Activated naive CD4-positive, alpha-beta T cell treated with anti-CD3 and anti-CD28 coated beads, Interleukin-2, amount 10 ng/mL, durations not matched to agents 7 days and 5 days (primary cell): ENCODE measurements at regions not wholly inside any gene's neighbourhood (a gene's known extent, or its start where the extent isn't known, plus 50 kb on each side); places are given as distances from the start of the nearest gene placed in this dataset.

Experiments used
- CTCF ChIA-PET: fragments of 350-600 bp; sonication (Branson Sonifier 250); formaldehyde crosslinking; loops from one replicate; lab custom pipeline; 2021; ENCODE audit warnings: antibody characterized with exemption; lab: Charles Lee
- DNase-seq: peaks from one replicate; pipeline ENCODE4 v3.0.0-alpha.2; 2020
- H3K27ac Mint-ChIP-seq: one replicate; pipeline ENCODE4 v1.8.0; 2021; ENCODE audit warnings: mild to moderate bottlenecking, moderate library complexity, mixed read lengths
- H3K27me3 Mint-ChIP-seq: one replicate; pipeline ENCODE4 v1.8.0; 2021; ENCODE audit warnings: mild to moderate bottlenecking, mixed read lengths
- H3K36me3 Mint-ChIP-seq: one replicate; pipeline ENCODE4 v1.8.0; 2021; ENCODE audit warnings: mixed read lengths
- H3K4me1 Mint-ChIP-seq: one replicate; pipeline ENCODE4 v1.8.0; 2021; ENCODE audit warnings: mixed read lengths
- H3K4me3 Mint-ChIP-seq: one replicate; pipeline ENCODE4 v1.8.0; 2021; ENCODE audit warnings: mild to moderate bottlenecking, moderate library complexity, mixed read lengths
- H3K9me3 Mint-ChIP-seq: one replicate; pipeline ENCODE4 v1.8.0; 2021; ENCODE audit warnings: mixed read lengths

- CTCF ChIA-PET: no interaction called here
- Mint-ChIP-seq H3K36me3 (no peaks in the 10 kb centered on the region), H3K4me1 (no peaks in the 10 kb centered on the region), H3K4me3 (no peak overlapping the region), H3K9me3 (peaks cover 18% of the 10 kb centered on the region), H3K27me3 (no peaks in the 10 kb centered on the region), H3K27ac (no peak overlapping the region)
- no peak for DNase-seq
Measured at GRCh38 chr5:3343211-3343610, 252.4 kb upstream of the IRX1 start.

- no peaks in the 10 kb centered on the region for H3K27me3 Mint-ChIP-seq
- H3K36me3 Mint-ChIP-seq: no peaks in the 10 kb centered on the region
- CTCF ChIA-PET: no interaction called here
- H3K9me3 Mint-ChIP-seq: peaks cover 15% of the 10 kb centered on the region
- no peaks in the 10 kb centered on the region for H3K4me1 Mint-ChIP-seq
- H3K27ac Mint-ChIP-seq: no peak overlapping the region
- H3K4me3 Mint-ChIP-seq: no peak overlapping the region
- DNase-seq: no peak
Measured at GRCh38 chr5:3342271-3343100, 253.1 kb upstream of the IRX1 start.

- CTCF ChIA-PET: interaction anchor here (0.5 kb wide), 1 partner anchor 755 kb away, joined by 3 read pairs; no protein-coding TSS in a partner anchor
Measured at GRCh38 chr5:3341446-3342240, 254.0 kb upstream of the IRX1 start.

GRCh38 chr5:3340471-3340870 is 255.2 kb upstream of the IRX1 start:
- no peak overlapping the region for H3K4me3 Mint-ChIP-seq
- H3K9me3 Mint-ChIP-seq: peaks cover 14% of the 10 kb centered on the region
- CTCF ChIA-PET: no interaction called here

More at GRCh38 chr5:3341446-3342240, 254.0 kb upstream of the IRX1 start:
- no peaks in the 10 kb centered on the region for H3K36me3 Mint-ChIP-seq
- no peak for DNase-seq
- H3K4me1 Mint-ChIP-seq: no peaks in the 10 kb centered on the region
- H3K4me3 Mint-ChIP-seq: no peak overlapping the region
- H3K27ac Mint-ChIP-seq: no peak overlapping the region
- peaks cover 12% of the 10 kb centered on the region for H3K9me3 Mint-ChIP-seq
- no peaks in the 10 kb centered on the region for H3K27me3 Mint-ChIP-seq

GRCh38 chr5:3339798-3340115 is 255.9 kb upstream of the IRX1 start:
- Mint-ChIP-seq H3K27me3 (no peaks in the 10 kb centered on the region), H3K4me1 (no peaks in the 10 kb centered on the region), H3K9me3 (peaks cover 16% of the 10 kb centered on the region), H3K36me3 (no peaks in the 10 kb centered on the region), H3K27ac (no peak overlapping the region), H3K4me3 (no peak overlapping the region)
- CTCF ChIA-PET: no interaction called here
- DNase-seq: no peak

More at GRCh38 chr5:3340471-3340870, 255.2 kb upstream of the IRX1 start:
- H3K27me3 Mint-ChIP-seq: no peaks in the 10 kb centered on the region
- no peaks in the 10 kb centered on the region for H3K36me3 Mint-ChIP-seq
- DNase-seq: no peak
- no peaks in the 10 kb centered on the region for H3K4me1 Mint-ChIP-seq
- no peak overlapping the region for H3K27ac Mint-ChIP-seq

GRCh38 chr5:3339092-3339797 is 256.4 kb upstream of the IRX1 start:
- DNase-seq: no peak
- Mint-ChIP-seq H3K27ac (no peak overlapping the region), H3K9me3 (peaks cover 16% of the 10 kb centered on the region), H3K4me1 (no peaks in the 10 kb centered on the region), H3K27me3 (no peaks in the 10 kb centered on the region), H3K36me3 (no peaks in the 10 kb centered on the region), H3K4me3 (no peak overlapping the region)
- CTCF ChIA-PET: no interaction called here

- no peak overlapping the region for H3K4me3 Mint-ChIP-seq
- CTCF ChIA-PET: no interaction called here
- no peaks in the 10 kb centered on the region for H3K4me1 Mint-ChIP-seq
- no peaks in the 10 kb centered on the region for H3K27me3 Mint-ChIP-seq
- H3K9me3 Mint-ChIP-seq: peaks cover 14% of the 10 kb centered on the region
- H3K36me3 Mint-ChIP-seq: no peaks in the 10 kb centered on the region
- no peak overlapping the region for H3K27ac Mint-ChIP-seq
- no peak for DNase-seq
Measured at GRCh38 chr5:3337812-3338541, 257.7 kb upstream of the IRX1 start.

GRCh38 chr5:3336666-3337065 is 259.0 kb upstream of the IRX1 start:
- CTCF ChIA-PET: no interaction called here
- no peaks in the 10 kb centered on the region for H3K36me3 Mint-ChIP-seq
- DNase-seq: no peak
- H3K4me1 Mint-ChIP-seq: no peaks in the 10 kb centered on the region
- H3K27me3 Mint-ChIP-seq: no peaks in the 10 kb centered on the region
- H3K27ac Mint-ChIP-seq: no peak overlapping the region
- H3K4me3 Mint-ChIP-seq: no peak overlapping the region
- peaks cover 14% of the 10 kb centered on the region for H3K9me3 Mint-ChIP-seq

- no peaks in the 10 kb centered on the region for H3K36me3 Mint-ChIP-seq
- DNase-seq: no peak
Measured at GRCh38 chr5:3335301-3335700, 260.3 kb upstream of the IRX1 start.

GRCh38 chr5:3333836-3334235 is 261.8 kb upstream of the IRX1 start:
- DNase-seq: no peak
- CTCF ChIA-PET: no interaction called here
- no peak overlapping the region for H3K4me3 Mint-ChIP-seq
- H3K4me1 Mint-ChIP-seq: no peaks in the 10 kb centered on the region
- H3K36me3 Mint-ChIP-seq: no peaks in the 10 kb centered on the region
- no peaks in the 10 kb centered on the region for H3K27me3 Mint-ChIP-seq
- H3K27ac Mint-ChIP-seq: no peak overlapping the region
- H3K9me3 Mint-ChIP-seq: peaks cover 19% of the 10 kb centered on the region

More at GRCh38 chr5:3335301-3335700, 260.3 kb upstream of the IRX1 start:
- Mint-ChIP-seq H3K27ac (no peak overlapping the region), H3K9me3 (peaks cover 20% of the 10 kb centered on the region), H3K4me3 (no peak overlapping the region), H3K27me3 (no peaks in the 10 kb centered on the region), H3K4me1 (no peaks in the 10 kb centered on the region)
- CTCF ChIA-PET: no interaction called here

- no peaks in the 10 kb centered on the region for H3K27me3 Mint-ChIP-seq
- CTCF ChIA-PET: no interaction called here
- no peak for DNase-seq
- peaks cover 13% of the 10 kb centered on the region for H3K9me3 Mint-ChIP-seq
- no peak overlapping the region for H3K27ac Mint-ChIP-seq
- H3K4me1 Mint-ChIP-seq: no peaks in the 10 kb centered on the region
- H3K36me3 Mint-ChIP-seq: no peaks in the 10 kb centered on the region
- H3K4me3 Mint-ChIP-seq: no peak overlapping the region
Measured at GRCh38 chr5:3333105-3333504, 262.5 kb upstream of the IRX1 start.

GRCh38 chr5:3331819-3332218 is 263.8 kb upstream of the IRX1 start:
- no peak overlapping the region for H3K4me3 Mint-ChIP-seq
- H3K9me3 Mint-ChIP-seq: peaks cover 14% of the 10 kb centered on the region
- no peak overlapping the region for H3K27ac Mint-ChIP-seq
- no peaks in the 10 kb centered on the region for H3K36me3 Mint-ChIP-seq
- CTCF ChIA-PET: no interaction called here
- H3K27me3 Mint-ChIP-seq: no peaks in the 10 kb centered on the region
- DNase-seq: no peak
- H3K4me1 Mint-ChIP-seq: no peaks in the 10 kb centered on the region

GRCh38 chr5:3330442-3330841 is 265.2 kb upstream of the IRX1 start:
- Mint-ChIP-seq H3K9me3 (peaks cover 17% of the 10 kb centered on the region), H3K27ac (no peak overlapping the region), H3K4me1 (no peaks in the 10 kb centered on the region), H3K27me3 (no peaks in the 10 kb centered on the region), H3K4me3 (no peak overlapping the region), H3K36me3 (no peaks in the 10 kb centered on the region)
- CTCF ChIA-PET: no interaction called here
- no peak for DNase-seq

- DNase-seq: no peak
- CTCF ChIA-PET: no interaction called here
Measured at GRCh38 chr5:3329427-3329826, 266.2 kb upstream of the IRX1 start.

More at GRCh38 chr5:3329427-3329826, 266.2 kb upstream of the IRX1 start:
- Mint-ChIP-seq H3K9me3 (peaks cover 16% of the 10 kb centered on the region), H3K4me3 (no peak overlapping the region), H3K27ac (no peak overlapping the region), H3K27me3 (no peaks in the 10 kb centered on the region), H3K36me3 (no peaks in the 10 kb centered on the region), H3K4me1 (no peaks in the 10 kb centered on the region)
